Right ventricle myocardium superior (tissue), 1 donor: ENCODE measurements at regions not wholly inside any gene's neighbourhood (a gene's known extent, or its start where the extent isn't known, plus 50 kb on each side); places are given as distances from the start of the nearest gene placed in this dataset.
"Not testable (repeated sequence)": the region's sequence is repeated elsewhere in the genome, so short reads cannot be mapped to it uniquely, and the experiment has no call there.

Experiments
- ATAC-seq: fragments of 200-7000 bp; cut with Tn5 transposase; one replicate; pipeline ENCODE4 v1.9.1; 2020; ENCODE audit warnings: mild to moderate bottlenecking; ENCODE audit not compliant: poor library complexity
- DNase-seq: peaks from one replicate; pipeline ENCODE4 v3.0.0-alpha.2; 2020
- intact Hi-C: fragments of 100-400 bp; cut with DNase I; formaldehyde crosslinking; loops from one replicate; pipeline ENCODE4 v1.11.2; 2022
- donor health status: DM: no; HTN: yes; CAD: no; lungs with severe emphysema.

DNA sequence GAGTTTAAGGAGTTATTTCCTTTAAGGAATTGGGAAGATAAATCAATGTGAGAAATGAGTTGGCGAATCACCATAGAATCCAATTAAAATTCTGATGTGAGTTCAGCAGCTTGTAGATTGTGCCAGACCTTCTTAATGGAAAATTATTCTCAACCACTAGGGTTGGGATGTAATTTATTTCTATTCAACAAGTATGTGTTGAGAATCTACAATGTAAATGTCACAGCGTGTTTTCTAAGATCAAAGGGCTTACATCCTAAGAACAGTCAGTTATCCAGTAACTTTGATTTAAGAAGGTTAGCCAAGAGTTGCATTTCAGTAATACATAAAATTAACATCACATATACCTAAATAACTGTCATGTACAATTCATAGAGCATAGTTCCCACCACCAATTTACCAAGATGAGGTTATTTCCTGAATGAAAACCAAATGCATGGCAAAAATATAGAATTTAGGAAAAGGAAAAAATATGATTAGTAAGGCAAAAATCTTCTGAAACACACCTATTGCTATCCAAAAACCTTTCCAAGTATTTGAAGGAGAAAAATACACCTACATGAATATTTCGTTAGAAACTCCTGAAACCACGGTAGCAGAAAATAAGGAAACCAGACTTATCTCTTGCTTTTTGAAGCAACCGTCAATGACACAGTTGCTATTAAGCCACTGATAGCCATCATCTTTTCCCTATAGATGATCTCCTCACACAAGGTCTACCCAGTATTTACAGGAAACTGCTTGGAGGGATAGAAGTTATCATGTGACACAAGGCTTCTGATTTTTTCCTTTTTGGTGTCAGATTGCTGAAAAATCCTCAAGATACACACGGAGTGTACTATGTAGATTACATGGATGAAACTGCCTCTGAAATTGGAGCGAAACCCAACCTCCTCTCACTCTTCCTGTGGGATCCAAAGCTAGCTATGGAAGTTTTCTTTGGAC is 259.4 kb upstream of the POGK start:
- DNase-seq = no peak
- intact Hi-C loops = no loop called here
- ATAC-seq = no peak

- DNase-seq = no peak
- intact Hi-C loops = no loop called here
- no peak for ATAC-seq
These were observed 250.5 kb upstream of the POGK start for GRCh38 chr1:166588741-166589140.

DNA sequence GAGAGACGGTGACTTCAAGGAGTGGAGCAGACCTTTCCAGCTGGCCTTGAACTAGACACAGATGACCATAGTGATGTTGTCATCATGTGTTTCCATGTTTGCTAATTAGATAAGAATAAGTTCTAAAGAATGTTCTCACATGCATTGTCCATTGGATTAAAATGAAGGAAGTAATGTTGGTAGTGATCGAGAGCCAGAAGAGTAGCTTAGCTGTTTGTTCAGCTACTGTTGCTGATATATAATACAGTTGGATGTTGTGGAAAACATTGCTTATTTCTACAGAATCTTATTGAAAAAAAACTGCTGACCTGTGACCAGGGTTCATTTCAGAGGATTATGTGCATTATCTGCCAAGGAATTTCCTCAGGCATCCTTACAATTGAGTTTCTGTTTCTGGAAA is 249.1 kb upstream of the POGK start:
- intact Hi-C loops = no loop called here
- ATAC-seq (no peak), DNase-seq (no peak)

DNA sequence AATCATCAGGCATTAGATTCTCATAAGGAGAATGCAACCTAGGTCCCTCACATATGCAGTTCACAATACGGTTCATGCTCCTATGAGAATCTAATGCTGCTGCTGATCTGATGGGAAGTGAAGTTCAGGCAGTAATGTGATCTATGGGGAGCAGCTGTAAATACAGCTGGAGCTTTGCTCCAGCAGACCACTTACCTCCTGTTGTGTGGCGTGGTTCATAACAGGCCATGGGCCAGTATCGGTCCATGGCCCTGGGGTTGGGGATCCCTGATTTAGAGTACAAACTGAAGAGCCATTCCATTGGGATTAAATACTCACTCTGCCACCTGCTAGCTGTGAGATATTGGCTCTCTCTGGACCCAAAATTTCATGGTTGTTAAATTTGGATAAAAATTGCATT is 244.6 kb upstream of the POGK start:
- DNase-seq (no peak), ATAC-seq (no peak)
- intact Hi-C loops = no loop called here

GRCh38 chr1:166597516-166597915 is 241.8 kb upstream of the POGK start:
- intact Hi-C loops = no loop called here

DNA sequence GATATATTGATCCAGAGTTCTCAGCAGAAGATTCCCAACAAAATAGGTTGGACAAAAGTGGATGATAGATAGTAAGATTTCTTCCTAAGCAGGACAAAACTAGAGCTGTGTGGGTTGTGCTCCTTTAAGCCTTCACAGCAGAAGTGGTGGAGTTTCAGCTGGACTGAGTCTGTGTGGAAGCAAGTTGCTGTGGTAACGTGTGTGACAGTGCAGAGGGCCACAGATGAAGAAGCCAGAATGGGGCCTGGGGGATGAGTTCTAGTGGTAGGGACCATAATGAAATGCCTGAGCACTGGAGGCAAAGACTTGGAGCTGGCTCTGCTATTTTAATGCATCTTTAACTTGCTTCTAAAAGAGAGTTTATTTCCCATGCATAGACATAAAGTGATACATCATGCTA is 238.7 kb upstream of the POGK start:
- DNase-seq (no peak), ATAC-seq (no peak)
- intact Hi-C loops = no loop called here

More at GRCh38 chr1:166597516-166597915, 241.8 kb upstream of the POGK start:
- no peak for DNase-seq
- no peak for ATAC-seq

- DNase-seq (no peak), ATAC-seq (no peak)
- intact Hi-C loops = no loop called here
These were observed 237.5 kb upstream of the POGK start for GRCh38 chr1:166601650-166602278.

GRCh38 chr1:166602801-166603200 is 236.5 kb upstream of the POGK start:
- not testable (repeated sequence) for ATAC-seq

GRCh38 chr1:166603296-166603695 is 236.0 kb upstream of the POGK start:
- intact Hi-C loops = no loop called here
- ATAC-seq = no peak
- no peak for DNase-seq

More at GRCh38 chr1:166602801-166603200, 236.5 kb upstream of the POGK start:
- DNase-seq, intact Hi-C loops: not testable (repeated sequence)

GRCh38 chr1:166605137-166605536 is 234.1 kb upstream of the POGK start:
- DNase-seq (no peak), ATAC-seq (no peak)
- intact Hi-C loops = no loop called here

GRCh38 chr1:166612886-166613285 is 226.4 kb upstream of the POGK start:
- ATAC-seq = no peak
- no peak for DNase-seq
- intact Hi-C loops = no loop called here

GRCh38 chr1:166616206-166616605 is 223.1 kb upstream of the POGK start:
- intact Hi-C loops = no loop called here
- no peak for ATAC-seq

GRCh38 chr1:166626711-166627110 is 212.6 kb upstream of the POGK start:
- DNase-seq = no peak
- ATAC-seq = no peak
- intact Hi-C loops = no loop called here

More at GRCh38 chr1:166616206-166616605, 223.1 kb upstream of the POGK start:
- DNase-seq = no peak

DNA sequence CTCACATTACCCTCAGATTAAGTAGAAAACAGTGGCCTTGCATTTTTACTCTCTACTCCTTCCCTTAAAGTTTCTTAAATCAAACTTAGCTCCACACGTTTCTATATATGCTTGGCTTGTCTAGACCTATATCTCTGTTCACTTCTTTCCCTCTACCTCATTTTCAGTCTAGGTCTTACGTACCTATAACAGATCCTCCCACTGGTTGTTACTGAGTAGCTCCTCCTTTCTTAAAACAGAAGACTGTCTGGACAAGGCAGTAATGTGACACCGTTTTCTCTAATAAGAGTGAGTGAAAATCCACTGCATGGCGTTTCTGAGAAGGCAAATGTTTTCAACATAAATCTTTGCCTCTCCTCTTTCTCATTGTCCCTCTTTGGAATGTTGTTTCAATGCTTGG is 211.7 kb upstream of the POGK start:
- DNase-seq (no peak), ATAC-seq (no peak)
- intact Hi-C loops = no loop called here

DNA sequence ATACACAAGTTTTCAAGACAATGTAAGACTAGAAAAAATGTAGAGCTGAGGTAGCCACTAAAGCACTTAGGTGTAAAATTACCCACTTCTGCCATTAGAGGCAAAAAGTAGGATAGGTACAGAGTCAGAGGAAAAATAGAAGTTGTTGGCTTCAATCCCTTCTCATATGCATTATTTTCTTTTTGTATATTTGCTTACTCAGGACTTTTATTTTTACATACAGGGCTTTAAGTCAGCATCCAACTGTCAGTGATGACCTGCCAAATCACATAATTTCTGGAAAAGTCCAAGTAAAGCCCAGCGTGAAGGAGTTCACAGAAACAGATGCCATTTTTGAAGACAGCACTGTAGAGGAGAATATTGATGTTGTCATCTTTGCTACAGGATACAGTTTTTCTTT is 211.0 kb upstream of the POGK start:
- ATAC-seq (no peak), DNase-seq (no peak)
- intact Hi-C loops = no loop called here

DNA sequence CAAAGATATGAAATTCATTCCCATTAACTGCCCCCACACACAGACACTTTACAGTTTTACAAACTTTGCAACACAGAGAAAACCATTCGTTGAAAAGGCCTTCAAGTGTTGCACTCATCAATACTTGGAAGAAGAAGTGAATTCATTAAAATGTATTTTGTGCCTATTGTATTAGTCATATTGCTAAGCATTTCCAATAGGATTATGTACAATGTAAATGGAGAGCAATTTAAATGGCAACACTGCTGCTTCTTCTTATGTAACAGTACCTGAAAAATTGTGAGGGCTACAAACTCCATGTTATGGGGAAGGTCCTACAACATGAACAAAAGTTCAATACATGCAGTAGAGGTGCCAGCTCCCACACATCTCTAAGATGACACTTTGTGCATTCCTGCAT is 209.3 kb upstream of the POGK start:
- intact Hi-C loops = no loop called here

DNA sequence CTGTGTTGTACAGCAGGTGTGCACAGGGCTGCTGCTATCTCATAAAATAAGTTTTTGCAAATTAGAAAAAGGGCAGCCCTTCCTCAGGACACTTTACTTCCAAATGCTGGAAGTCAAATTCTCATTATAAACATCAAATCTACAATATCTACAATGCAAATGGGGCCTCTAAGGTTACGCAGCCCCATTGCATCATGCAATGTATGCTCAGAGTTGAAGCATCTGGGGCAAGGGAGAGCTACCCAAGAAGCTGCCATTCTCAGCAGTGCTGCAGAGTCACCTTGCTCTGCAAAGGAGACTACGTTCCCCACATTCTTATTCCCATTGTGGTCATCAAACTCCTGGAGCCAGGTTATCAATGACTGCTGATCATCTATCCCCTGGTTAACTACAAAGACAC is 208.9 kb upstream of the POGK start:
- no peak for DNase-seq
- intact Hi-C loops = no loop called here
- no peak for ATAC-seq

More for the DNA sequence above, 209.3 kb upstream of the POGK start:
- ATAC-seq (no peak), DNase-seq (no peak)

GRCh38 chr1:166638137-166638536 is 201.1 kb upstream of the POGK start:
- intact Hi-C loops = no loop called here
- DNase-seq = no peak
- ATAC-seq = no peak

DNA sequence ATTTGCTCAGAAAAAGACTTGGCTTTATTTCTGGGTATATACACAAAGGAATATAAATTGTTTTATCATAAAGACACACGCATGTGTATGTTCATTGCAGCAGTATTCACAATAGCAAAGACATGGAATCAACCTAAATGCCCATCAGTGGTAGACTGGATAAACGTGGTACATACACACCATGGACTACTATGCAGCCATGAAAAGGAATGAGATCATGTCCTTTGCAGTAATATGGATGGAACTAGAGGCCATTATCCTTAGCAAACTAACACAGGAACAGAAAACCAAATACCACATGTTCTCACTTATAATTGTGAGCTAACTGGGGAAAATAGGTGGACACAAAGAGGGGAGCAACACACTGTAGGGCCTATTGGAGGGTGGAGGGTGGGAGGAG is 182.0 kb upstream of the POGK start:
- DNase-seq, ATAC-seq, intact Hi-C loops: not testable (repeated sequence)

DNA sequence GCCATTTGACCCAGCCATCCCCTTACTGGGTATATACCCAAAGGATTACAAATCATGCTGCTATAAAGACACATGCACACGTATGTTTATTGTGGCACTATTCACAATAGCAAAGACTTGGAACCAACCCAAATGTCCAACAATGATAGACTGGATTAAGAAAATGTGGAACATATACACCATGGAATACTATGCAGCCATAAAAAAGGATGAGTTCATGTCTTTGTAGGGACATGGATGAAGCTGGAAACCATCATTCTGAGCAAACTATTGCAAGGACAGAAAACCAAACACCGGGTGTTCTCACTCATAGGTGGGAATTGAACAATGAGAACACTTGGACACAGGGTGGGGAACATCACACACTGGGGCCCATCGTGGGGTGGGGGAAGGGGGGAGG is 172.5 kb upstream of the POGK start:
- ATAC-seq, intact Hi-C loops: not testable (repeated sequence)

More for the DNA sequence above, 172.5 kb upstream of the POGK start:
- not testable (repeated sequence) for DNase-seq
